Fibroblast of skin of right quadriceps (primary cell): ENCODE measurements at regions not wholly inside any gene's neighbourhood (a gene's known extent, or its start where the extent isn't known, plus 50 kb on each side); places are given as distances from the start of the nearest gene placed in this dataset.

Experiments used
- DNase-seq: peaks from one replicate; pipeline ENCODE4 v3.0.0-alpha.2; 2013

- peak; percentile 56 for DNase-seq
Measured at GRCh38 chr1:170273291-170274130, 127.8 kb downstream of the NTMT2 start.

- peak; percentile 74 for DNase-seq
Measured at GRCh38 chr1:170274131-170274501, 128.4 kb downstream of the NTMT2 start.

GRCh38 chr1:170277985-170278384 lies 132.2 kb downstream of the NTMT2 start:
- no peak for DNase-seq

DNA sequence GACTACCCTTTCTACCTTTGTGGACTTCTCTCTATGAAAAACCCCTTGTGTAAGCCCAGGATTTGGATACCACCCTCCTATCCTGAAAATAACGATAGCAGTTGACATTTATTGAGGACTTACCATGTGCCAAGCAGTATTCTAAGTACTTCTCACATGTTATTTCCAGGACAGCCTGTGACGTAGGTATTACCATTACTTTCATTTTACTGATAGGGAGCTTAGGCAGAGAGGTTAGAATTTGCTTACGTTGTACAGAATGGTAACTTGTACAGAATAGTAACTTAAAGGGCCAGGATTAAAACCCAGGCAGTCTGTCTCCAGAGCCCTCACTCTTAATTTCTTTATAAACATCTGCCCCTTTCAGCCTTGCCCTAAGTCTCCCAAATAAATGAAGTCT lies 138.3 kb downstream of the NTMT2 start:
- no peak for DNase-seq

DNA sequence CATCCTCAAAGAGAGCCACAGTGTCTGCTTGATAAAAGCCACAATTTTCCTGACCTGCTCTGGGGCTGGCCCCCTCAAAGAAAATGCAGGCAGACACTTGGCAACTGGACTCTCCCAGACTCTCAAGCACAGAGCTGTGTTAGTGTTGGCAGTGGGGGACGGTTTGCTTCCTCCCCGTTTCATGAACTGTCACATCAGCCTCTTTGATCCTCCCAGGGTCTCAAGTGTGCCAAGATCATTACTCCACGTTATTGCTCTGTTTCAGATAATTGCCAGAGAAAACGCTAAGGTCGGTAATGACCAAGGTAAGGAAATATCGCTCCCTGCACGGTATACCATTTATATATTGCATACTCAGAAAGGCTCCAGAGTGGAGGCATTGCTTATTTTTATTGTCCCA lies 138.8 kb downstream of the NTMT2 start:
- DNase-seq: no peak

DNA sequence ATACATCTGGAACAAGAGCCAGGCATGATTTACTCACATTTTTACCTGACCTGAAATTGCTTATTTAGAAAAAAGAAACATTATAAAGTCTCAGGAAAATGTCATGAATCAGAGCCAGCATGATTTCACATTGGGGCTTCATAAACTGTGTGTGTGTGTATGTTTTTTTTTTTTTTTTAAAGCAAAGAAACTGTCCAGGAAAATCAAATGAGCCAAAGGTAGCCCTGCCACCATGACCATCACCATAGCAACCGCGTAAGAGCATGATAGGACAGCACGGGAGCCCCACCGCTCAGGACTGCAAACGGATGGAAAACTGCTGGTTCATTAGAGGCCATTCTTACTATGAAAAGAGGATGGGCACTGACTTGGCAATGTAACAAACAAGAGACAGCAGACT lies 139.2 kb downstream of the NTMT2 start:
- no peak for DNase-seq

DNA sequence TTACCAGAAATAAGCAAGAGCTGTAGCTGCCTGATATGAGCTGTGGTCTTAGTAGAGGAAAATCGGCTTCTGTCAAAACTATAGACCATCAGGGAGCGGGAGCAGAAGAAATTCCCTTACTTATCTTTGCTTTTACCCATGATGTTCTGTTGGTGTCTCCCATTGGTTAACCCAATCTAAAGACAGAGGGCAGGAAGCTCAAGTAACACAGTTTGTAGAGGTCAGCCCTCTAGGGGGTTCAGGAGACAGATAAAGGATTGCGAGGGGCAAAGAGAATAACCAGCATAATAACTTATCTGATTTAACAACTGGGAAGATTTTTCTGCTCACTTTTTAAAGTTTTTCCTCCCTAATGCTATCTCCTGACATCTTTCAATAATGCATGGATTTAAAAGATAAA lies 142.4 kb downstream of the NTMT2 start:
- DNase-seq: no peak

DNA sequence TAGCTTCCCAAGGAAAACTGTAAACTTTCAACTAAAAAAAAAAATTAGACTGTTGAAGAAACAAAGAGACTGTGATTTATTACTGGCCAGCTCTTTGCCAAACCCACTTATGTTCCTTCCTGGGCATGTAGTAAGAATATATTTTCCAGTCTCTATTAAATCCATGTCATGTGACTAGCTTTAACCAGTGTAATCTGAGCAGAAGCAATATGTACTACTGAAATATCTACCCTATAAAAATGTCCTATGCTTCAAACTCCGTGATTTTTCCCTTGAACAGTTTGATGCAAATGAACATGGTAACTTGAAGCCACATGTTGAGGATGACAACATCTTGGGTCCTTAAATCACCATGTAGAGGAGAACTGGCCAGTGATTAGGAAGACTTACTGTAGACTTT lies 144.5 kb downstream of the NTMT2 start:
- DNase-seq: peak; percentile 58

DNA sequence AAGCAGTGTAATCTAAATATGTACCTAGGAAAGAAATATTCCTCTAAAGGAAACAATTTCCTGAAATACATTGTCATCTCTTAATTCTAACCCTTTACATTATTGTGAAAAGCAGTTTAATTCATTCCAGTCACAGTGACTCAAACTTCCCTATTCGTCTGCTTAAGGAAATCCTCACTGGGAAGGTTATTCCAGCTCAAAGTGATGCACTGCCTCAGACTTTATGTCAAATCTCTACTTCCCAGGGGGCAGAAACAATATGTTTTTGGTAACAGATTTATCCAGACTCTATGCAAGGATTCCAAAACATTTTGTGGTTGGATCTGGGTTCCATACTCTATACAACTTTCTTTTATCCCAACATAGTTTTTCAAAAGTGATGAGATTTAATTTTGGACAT lies 145.2 kb downstream of the NTMT2 start:
- DNase-seq: peak; percentile 91

- DNase-seq: no peak
Measured at GRCh38 chr1:170291516-170291915, 145.8 kb downstream of the NTMT2 start.

DNA sequence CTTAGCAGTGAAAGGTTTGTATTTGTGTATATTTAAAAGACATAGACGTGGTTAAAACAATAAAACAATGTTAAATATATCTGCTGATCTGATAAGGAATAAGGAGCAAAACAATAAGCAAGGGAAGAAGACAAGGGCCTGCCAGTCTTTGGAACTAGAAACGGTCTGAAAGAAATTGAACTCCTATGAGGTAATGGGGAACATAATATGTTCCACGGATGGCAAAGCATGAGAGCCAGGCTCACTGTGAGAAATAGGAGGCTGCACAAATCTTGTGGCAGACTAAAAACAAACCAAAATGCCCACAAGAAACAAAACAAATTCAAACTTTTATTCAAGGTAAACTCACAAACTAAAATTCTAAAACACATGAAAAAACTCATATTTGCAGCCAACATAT lies 150.5 kb downstream of the NTMT2 start:
- no peak for DNase-seq

- no peak for DNase-seq
Measured at GRCh38 chr1:170296642-170297041, 150.9 kb downstream of the NTMT2 start.

DNA sequence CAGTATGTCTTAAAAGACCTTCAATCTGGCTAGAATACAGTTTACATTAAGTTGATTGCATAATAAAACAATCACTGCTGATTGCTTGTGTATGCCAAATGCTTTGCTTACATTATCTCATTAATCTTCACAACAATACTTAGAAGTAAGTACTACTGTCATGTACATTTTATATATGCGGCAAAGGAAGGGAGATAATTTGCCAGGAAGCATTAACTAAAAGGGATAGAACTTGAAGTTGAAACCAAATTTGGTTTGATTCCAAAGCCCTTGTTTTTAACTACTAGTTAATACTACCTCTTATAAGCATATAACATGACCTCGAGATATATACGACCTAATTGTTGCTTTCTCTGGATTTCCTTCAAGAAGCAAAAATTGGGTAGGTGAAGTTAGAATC lies 155.8 kb downstream of the NTMT2 start:
- DNase-seq: no peak

DNA sequence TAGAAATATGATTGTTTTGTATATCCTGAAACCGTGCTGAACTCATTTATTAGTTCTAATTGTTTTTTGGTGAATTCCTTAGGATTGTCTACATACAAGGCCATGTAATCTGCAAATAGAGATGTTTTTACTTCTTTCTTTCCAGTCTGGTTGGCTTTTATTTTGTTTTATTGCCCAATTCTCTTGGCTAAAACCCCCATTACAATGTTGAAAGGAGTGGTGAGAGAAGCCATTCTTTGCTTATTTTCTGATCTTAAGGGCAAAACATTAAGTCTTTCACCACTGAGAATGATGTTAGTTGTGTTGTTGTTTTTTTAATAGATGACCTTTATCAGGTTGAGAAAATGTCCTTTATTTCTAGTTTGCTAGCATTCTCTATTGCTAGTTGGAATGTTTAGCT lies 157.3 kb downstream of the NTMT2 start:
- DNase-seq: no peak

DNA sequence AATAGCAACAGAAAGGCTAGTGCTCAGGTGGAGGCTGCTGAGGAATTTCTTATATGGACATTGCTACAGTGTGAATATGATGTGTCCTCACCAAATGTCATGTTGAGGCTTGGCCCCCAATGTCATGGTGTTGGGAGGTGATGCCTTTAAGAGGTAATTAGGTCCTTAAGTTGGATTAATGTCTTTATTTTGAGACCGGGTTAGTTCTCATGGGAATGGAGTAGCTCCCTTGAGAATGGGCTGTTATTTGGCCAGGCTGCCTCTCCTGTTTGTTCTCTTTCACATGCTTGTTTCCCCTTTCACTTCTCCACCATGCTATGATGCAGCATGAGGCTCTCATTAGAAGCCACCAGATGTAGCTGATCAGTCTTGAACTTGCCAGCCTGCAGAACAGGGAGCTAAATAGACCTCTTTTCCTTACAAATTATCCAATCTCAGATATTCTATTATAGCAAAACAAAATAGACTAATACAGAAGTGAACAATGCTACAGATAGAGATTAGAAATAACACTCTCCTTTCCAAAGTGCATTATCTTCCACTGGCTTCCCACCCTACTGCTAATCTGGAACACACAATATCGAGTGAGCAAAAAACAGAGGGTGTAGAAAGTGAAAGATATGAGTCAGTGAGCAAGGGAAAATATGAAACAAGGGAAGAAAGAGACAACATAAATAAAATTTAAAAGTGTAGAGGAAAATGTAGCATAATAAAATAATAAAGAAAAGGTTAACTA lies 160.2 kb downstream of the NTMT2 start:
- DNase-seq: no peak

- no peak for DNase-seq
Measured at GRCh38 chr1:170306513-170306910, 160.8 kb downstream of the NTMT2 start.

- no peak for DNase-seq
Measured at GRCh38 chr1:170306948-170307347, 161.2 kb downstream of the NTMT2 start.

- peak; percentile 50 for DNase-seq
Measured at GRCh38 chr1:170307426-170307825, 161.7 kb downstream of the NTMT2 start.

GRCh38 chr1:170309389-170310013 lies 163.7 kb downstream of the NTMT2 start:
- peak; percentile 99 for DNase-seq

DNA sequence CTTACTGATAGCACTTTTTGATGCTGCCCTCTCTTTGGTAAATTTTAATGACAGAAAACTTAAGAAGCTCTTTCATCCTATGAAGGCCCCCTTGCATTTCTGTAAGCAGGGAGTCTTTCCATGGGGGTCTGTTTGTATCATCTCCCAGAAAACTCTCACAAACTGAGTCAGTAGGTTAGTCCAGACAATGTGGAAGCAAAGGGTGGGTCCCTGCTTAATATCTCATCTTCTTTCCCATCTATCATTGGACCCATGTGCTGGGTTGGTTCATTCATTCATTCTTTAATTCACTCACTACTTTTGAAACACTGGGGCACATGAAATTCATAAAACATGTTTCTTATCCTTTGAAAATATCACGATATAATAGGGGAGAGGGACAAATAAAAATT lies 164.3 kb downstream of the NTMT2 start:
- no peak for DNase-seq

DNA sequence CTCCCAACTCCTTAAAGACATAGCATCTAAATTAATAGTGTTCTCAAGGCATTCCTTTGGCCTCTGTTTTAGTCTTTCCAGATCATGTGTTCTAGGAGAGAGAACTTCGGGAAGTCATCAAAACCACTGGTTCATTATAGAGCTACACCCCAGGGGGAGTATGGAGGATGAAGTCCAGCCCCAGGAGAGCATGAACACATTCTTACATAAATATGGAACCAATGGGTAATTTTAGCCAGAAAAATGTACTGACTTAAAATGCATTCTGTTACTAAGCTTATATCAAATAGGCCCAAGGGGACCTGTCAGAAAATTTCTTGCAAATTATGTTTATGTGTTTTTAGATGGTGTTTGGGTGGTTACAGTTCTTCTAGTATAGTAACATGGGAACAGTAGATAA lies 165.2 kb downstream of the NTMT2 start:
- peak; percentile 62 for DNase-seq

GRCh38 chr1:170313306-170313705 lies 167.5 kb downstream of the NTMT2 start:
- no peak for DNase-seq

DNA sequence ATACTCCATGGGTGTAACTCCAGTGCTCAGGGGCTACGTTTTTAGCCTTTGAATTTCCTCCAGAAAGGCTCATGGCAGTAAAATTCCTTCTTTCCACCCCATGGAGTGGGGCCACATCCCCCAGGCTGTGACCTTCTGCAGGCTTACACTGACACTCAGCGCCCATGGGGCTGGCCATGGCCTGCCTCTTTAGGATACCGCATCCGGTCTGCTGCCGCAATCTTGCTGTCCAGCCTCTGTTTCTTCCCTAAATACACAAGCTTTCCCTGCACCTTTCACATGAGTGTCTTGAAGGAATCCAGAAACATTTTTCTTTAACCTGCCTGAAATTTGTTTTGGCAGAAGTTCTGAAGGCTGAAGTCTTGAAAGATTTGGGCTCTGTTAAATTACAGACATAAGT lies 170.5 kb downstream of the NTMT2 start:
- no peak for DNase-seq

DNA sequence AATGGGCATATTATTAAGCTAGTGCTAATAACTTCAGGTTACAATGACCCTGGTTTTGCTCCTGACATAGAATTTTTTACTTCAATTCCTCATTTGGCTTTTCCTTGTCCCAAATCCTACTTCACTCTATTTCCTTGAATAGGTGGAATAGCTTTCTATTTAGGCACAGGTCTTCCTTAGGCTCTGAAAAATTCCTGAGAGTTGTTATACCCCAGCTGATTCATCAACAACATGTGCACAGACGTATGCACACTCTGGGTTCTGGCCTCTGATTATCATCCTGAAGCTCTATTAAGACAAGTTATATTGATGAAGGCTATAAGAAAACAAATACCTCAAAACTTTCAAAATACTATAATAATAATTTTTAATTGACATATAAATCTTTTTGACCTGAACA lies 172.4 kb downstream of the NTMT2 start:
- DNase-seq: peak; percentile 38
